Mucosa of rectum (tissue), 2 donors: ENCODE measurements at regions not wholly inside any gene's neighbourhood (a gene's known extent, or its start where the extent isn't known, plus 50 kb on each side); places are given as distances from the start of the nearest gene placed in this dataset.

Experiments
- H3K27ac ChIP-seq, 2 donors: one replicate each; pipeline ENCODE4 v1.7.0; 2013; ENCODE audit warnings: inconsistent platforms in 2 of 2, low read depth in 2 of 2, low read length in 2 of 2
- H3K27me3 ChIP-seq, 2 donors: one replicate each; pipeline ENCODE4 v1.7.0; 2013; ENCODE audit warnings: low read length in 2 of 2; ENCODE audit not compliant: control insufficient read depth in 2 of 2, insufficient read depth in 2 of 2
- H3K36me3 ChIP-seq, 2 donors: one replicate each; pipeline ENCODE4 v1.7.0; 2013; ENCODE audit warnings: low read length in 2 of 2; ENCODE audit not compliant: control insufficient read depth in 2 of 2, insufficient read depth in 2 of 2
- H3K4me1 ChIP-seq, 2 donors: one replicate each; pipeline ENCODE4 v1.7.0; 2013; ENCODE audit warnings: low read length in 2 of 2, mild to moderate bottlenecking in 1 of 2; ENCODE audit not compliant: control insufficient read depth in 2 of 2, insufficient read depth in 2 of 2
- H3K4me3 ChIP-seq, 2 donors: one replicate each; pipeline ENCODE4 v1.7.0; 2013; ENCODE audit warnings: low read length in 2 of 2
- H3K9ac ChIP-seq, 2 donors: one replicate each; pipeline ENCODE4 v1.7.0; 2013; ENCODE audit warnings: low read length in 2 of 2, low read depth in 1 of 2, mild to moderate bottlenecking in 1 of 2
- H3K9me3 ChIP-seq, 2 donors: one replicate each; pipeline ENCODE4 v1.7.0; 2013; ENCODE audit warnings: low read length in 2 of 2; ENCODE audit not compliant: control insufficient read depth in 2 of 2
- donor health status: healthy.
- donor health status: Normal muscosa, but diverticular disease.

DNA sequence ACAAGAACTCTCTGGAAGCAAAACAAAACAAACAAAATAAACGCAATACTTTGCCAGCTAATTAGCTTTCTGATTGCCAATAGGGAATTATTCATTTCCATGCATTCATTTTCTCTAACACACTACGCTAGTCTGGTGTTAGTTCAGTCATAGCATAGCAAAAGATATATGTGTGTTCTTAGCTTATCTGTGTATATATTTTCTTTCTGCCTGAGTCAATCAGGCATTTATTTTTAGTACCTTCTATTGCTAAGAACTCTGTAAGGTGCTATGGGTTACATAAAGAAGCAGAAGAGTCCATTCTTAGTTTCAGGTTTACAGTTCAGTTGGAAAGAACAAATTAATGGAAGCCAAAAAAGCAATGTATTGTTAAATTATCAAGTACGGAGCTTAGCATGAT, 490.9 kb downstream of the KLF5 start:
- no peak overlapping the region for H3K4me3 ChIP-seq
- no peak overlapping the region for H3K27ac ChIP-seq
- no peaks in the 10 kb centered on the region for H3K9me3 ChIP-seq
- no peaks in the 10 kb centered on the region for H3K36me3 ChIP-seq
- no peak overlapping the region for H3K9ac ChIP-seq
- no peaks in the 10 kb centered on the region for H3K4me1 ChIP-seq
- no peaks in the 10 kb centered on the region for H3K27me3 ChIP-seq

DNA sequence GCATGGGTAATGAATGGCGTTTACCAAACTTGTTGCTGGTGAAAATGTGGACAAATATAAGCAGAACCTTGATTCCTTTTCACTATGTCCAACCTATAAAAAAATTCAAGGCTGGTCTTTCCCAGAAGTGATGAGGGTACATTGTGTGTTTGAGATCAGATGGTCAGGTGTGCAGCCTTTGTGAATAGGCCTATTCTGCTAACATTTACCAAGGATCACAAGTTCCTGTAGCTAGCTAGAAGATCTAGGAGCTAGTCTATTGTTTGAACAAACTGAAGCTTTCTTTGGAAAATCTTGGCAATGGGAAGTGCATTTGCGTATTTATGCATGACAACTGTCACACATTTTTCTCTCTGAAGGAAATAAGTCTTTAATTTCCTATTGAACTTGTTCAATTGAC, 489.6 kb downstream of the KLF5 start:
- H3K4me3 ChIP-seq = no peak overlapping the region
- H3K27me3 ChIP-seq = no peaks in the 10 kb centered on the region
- no peaks in the 10 kb centered on the region for H3K4me1 ChIP-seq
- H3K9ac ChIP-seq = no peak overlapping the region
- no peaks in the 10 kb centered on the region for H3K36me3 ChIP-seq
- no peaks in the 10 kb centered on the region for H3K9me3 ChIP-seq
- H3K27ac ChIP-seq = no peak overlapping the region

DNA sequence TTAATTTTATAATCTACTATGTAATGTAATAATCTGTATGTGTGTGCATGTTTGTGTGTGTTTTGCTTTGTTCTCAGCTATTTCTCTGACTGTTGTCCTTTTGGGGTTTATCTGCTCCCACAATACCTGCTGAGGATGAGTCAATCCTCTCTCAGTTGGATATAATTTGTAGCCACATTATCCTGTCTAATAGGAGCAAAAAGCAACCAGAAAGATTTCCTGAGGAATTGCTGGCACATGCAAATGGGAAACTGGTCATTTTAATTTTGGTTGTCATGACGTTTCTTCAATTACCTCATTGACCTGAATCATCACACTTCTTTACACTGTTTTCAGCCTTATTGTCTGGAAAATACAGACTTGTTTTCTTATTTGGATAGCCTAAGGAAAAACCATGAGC, 488.4 kb downstream of the KLF5 start:
- no peaks in the 10 kb centered on the region for H3K27me3 ChIP-seq
- no peak overlapping the region for H3K4me3 ChIP-seq
- no peak overlapping the region for H3K9ac ChIP-seq
- no peaks in the 10 kb centered on the region for H3K36me3 ChIP-seq
- H3K27ac ChIP-seq = no peak overlapping the region
- no peaks in the 10 kb centered on the region for H3K4me1 ChIP-seq
- no peaks in the 10 kb centered on the region for H3K9me3 ChIP-seq

DNA sequence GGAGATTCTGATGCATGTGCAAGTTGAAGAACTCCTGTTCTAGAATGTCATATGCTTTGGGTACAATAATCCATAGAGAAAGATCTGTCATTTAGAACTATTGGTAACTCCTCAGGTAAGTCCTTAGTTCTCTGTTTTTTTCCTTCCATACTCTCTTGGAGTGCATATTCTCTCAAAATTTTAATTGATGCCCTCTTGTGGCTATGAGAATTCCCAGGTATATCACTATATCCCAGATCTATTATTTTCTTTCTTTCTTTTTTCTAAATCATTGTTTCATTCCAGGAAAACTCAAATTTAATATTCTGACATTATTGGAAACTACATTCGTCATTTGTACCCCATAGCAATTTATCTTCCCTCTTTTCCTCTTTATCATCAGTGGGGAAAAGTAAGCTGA, 485.4 kb downstream of the KLF5 start:
- Histone ChIP-seq H3K27me3 (no peaks in the 10 kb centered on the region), H3K36me3 (no peaks in the 10 kb centered on the region), H3K4me1 (no peaks in the 10 kb centered on the region), H3K9ac (no peak overlapping the region), H3K4me3 (no peak overlapping the region), H3K27ac (no peak overlapping the region), H3K9me3 (no peaks in the 10 kb centered on the region)

DNA sequence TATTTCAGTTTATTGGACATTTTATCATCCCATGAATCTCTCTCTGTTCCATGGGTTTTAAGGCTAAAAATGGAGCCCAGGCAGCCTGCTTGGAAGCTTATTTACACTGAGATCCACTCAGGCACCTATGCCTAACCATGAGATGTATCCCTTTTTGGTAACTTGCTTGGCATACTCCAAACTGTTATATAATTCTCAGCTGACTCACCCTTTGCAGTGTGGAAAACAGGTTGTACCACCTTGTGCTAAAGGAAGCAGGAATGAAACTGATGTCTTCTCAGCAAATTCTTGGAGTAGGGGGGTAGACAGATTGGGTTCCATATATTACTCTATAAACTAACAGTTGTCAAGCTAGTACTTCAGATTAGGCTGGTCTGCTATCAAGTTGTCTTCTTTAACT, 483.6 kb downstream of the KLF5 start:
- H3K4me3 ChIP-seq = no peak overlapping the region
- no peaks in the 10 kb centered on the region for H3K27me3 ChIP-seq
- H3K9me3 ChIP-seq = no peaks in the 10 kb centered on the region
- no peaks in the 10 kb centered on the region for H3K4me1 ChIP-seq
- H3K27ac ChIP-seq = no peak overlapping the region
- H3K36me3 ChIP-seq = no peaks in the 10 kb centered on the region
- H3K9ac ChIP-seq = no peak overlapping the region

DNA sequence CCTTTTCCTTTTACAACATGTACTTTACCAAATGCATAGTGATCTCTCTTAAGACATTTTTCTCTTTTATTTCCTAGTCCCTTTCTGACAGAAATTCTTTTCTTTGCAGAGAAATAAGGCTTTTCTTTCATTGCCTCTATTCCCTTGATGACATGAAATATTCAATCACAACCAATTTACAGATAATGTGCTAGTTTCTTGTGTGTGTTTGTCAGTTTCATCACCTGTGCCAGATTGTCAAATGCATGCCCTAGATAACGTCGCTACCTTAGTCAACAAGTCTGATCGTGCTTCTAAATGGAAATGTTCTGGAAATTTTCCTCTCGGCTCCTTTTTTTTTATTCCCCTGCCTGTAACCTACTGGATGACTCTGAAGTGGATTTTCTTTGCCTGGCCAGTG, 478.1 kb downstream of the KLF5 start:
- Histone ChIP-seq H3K27me3 (no peaks in the 10 kb centered on the region), H3K9ac (no peak overlapping the region), H3K27ac (no peak overlapping the region), H3K9me3 (no peaks in the 10 kb centered on the region), H3K4me1 (no peaks in the 10 kb centered on the region), H3K36me3 (no peaks in the 10 kb centered on the region), H3K4me3 (no peak overlapping the region)

DNA sequence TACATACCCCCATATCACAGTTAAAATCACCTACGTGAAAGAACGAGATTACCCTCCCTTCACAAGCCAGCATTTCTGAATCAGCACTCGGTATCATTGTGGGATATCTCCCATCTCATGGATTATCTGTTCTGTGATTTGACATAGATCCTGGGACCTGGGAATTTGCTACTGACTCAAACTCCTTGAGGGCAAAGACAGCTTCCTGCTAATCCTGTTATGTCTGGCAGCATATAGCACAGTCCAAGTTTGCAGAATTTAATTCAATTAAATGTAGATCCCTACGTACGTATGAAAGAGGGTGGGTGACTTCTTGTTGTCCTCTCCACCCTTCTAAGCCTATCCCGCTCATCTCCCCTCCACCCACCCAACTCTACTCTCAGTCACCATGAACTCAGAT, 476.5 kb downstream of the KLF5 start:
- no peaks in the 10 kb centered on the region for H3K36me3 ChIP-seq
- no peaks in the 10 kb centered on the region for H3K9me3 ChIP-seq
- no peaks in the 10 kb centered on the region for H3K4me1 ChIP-seq
- no peaks in the 10 kb centered on the region for H3K27me3 ChIP-seq
- H3K27ac ChIP-seq = no peak overlapping the region
- H3K4me3 ChIP-seq = no peak overlapping the region
- H3K9ac ChIP-seq = no peak overlapping the region

DNA sequence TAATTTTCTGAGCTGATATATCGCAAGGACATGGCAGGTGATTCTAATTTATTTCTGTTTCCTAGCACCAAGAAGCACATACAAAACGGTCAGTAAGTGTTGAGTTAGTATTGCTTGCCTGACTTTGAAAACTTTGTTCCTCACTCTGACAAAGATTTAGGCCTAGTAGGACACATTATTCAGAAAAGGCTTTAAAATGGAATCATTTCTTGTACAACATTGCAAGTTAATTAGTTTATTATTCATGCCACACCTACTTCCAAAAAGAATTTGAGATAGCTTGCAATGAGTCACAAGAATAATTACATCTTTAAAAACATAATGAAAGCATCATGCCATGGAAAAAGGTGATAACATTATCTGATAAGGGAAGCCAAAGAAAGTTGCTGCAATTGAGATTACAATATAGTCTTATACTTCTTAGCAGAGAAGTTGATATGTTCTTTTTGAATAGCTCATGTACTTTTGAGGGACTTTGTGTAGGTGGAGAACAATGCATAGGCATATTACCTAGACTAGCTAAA, 474.2 kb downstream of the KLF5 start:
- H3K4me3 ChIP-seq = no peak overlapping the region
- H3K36me3 ChIP-seq = no peaks in the 10 kb centered on the region
- no peak overlapping the region for H3K27ac ChIP-seq
- H3K9me3 ChIP-seq = no peaks in the 10 kb centered on the region
- no peak overlapping the region for H3K9ac ChIP-seq
- H3K27me3 ChIP-seq = no peaks in the 10 kb centered on the region
- no peaks in the 10 kb centered on the region for H3K4me1 ChIP-seq

DNA sequence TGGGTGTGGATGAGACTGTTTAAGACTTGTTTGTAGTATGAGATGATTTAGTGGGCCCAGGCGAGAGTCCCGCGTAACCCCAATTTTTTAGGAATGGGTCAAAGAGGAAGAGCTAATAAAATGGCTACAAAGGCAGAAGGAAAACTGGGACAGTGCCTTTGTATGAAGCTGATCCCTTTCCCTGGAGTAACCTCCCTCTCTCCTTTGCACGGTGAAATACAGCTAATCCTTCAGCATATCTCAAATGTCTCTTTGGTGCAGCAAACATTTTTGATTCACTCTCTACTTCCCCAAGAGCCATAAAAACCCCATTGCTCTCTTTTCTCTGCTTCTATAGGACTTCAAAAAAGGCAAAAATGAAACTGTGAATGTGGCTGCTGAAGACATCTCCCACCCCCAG, 473.8 kb downstream of the KLF5 start:
- Histone ChIP-seq H3K4me3 (no peak overlapping the region), H3K4me1 (no peaks in the 10 kb centered on the region), H3K9ac (no peak overlapping the region), H3K27me3 (no peaks in the 10 kb centered on the region), H3K27ac (no peak overlapping the region), H3K36me3 (no peaks in the 10 kb centered on the region), H3K9me3 (no peaks in the 10 kb centered on the region)

DNA sequence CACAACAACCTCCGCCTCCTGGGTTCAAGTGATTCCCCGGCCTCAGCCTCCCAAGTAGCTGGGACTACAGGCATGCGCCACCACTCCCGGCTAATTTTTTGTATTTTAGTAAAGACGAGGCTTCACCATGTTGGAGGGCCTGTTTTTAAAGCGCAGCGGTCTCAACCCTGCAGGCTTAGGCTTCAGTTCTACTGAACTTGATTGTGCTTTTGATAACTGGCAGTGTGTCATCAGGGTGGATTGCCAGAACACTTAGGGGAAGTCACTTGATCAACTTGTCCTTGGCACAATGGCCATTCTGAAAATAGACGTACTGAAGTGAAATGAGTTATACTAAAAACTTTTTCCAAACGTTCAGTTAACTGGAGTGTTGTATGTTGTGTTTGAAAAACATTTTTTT, 472.2 kb downstream of the KLF5 start:
- Histone ChIP-seq H3K4me3 (no peak overlapping the region), H3K27ac (no peak overlapping the region), H3K4me1 (no peaks in the 10 kb centered on the region), H3K27me3 (no peaks in the 10 kb centered on the region), H3K9ac (no peak overlapping the region), H3K9me3 (no peaks in the 10 kb centered on the region), H3K36me3 (no peaks in the 10 kb centered on the region)

DNA sequence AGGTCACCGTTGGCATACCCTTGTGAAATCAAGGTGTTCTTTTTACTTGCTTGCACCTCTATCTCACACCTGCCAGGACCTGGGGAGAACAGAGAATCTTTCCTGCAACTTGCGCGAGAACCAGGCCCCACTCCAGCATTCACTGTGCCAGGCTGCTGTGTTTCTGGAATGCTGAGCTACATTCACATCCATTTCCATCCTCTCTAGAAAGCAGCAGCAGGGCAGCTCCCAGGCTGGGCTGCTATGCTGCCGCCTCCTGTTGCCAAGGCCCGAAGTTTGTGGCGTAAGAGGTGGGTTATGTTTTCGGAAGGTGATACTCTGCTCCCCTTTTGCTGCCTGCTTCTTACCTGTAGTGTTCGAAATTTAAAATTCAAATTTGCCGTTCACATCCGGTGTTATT, 464.1 kb downstream of the KLF5 start:
- Histone ChIP-seq H3K4me3 (no peak overlapping the region), H3K27ac (no peak overlapping the region)

More for the DNA sequence above, 464.1 kb downstream of the KLF5 start:
- Histone ChIP-seq H3K27me3 (no peaks in the 10 kb centered on the region), H3K36me3 (no peaks in the 10 kb centered on the region), H3K4me1 (peaks cover 0 to 10% of the 10 kb centered on the region in 2 donors), H3K9ac (no peak overlapping the region), H3K9me3 (no peaks in the 10 kb centered on the region)
